ENCODE measurements at regions not wholly inside any gene's neighbourhood (a gene's known extent, or its start where the extent isn't known, plus 50 kb on each side); places are given as distances from the start of the nearest gene placed in this dataset.

DNA sequence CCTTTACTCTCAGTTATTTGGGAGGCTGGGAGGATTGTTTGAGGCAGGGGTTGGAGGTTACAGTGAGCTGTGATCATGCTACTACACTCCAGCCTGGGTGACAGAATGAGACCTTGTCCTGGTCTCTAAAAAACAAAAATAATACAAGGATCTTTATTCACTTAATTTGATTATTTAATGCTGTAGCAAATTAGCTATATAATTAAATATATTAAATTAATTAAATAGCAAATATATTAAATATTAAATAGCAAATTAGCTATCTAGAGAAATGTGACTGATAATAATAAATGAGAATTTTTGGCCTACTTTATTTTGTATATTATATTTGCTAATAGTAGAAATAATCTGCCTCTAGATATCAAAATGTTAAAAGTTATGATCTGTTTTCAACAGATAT, 298.8 kb upstream of the NAV3 start:
- no peak for TF ChIP-seq CTCF (conservative IDR thresholded peaks at IDR 0.05)
- Histone ChIP-seq H4K91ac (ENCODE audit: insufficient read length, low read depth, low read length) (no peak overlapping the region), H2BK20ac (ENCODE audit: low read depth, low read length, poor library complexity, severe bottlenecking) (no peak overlapping the region), H2AK5ac (ENCODE audit: insufficient read length, low read length) (no peak overlapping the region), H3K4me1 (ENCODE audit: insufficient read depth, low read length) (no peaks in the 10 kb centered on the region), H2BK120ac (ENCODE audit: low read depth, low read length, poor library complexity, severe bottlenecking) (no peak overlapping the region), H3K9me3 (ENCODE audit: control insufficient read depth, low read depth, low read length) (no peaks in the 10 kb centered on the region), H3K79me1 (ENCODE audit: insufficient read depth, low read depth, low read length, poor library complexity, severe bottlenecking) (no peaks in the 10 kb centered on the region), H2AFZ (ENCODE audit: low read length) (no peak overlapping the region), H3K4me2 (ENCODE audit: insufficient read depth, insufficient read length, low read length) (no peak overlapping the region), H4K5ac (ENCODE audit: insufficient read length, low read depth, low read length) (no peak overlapping the region), H2BK12ac (ENCODE audit: insufficient read length, low read depth, low read length) (no peak overlapping the region), H2BK5ac (ENCODE audit: insufficient read length, low read length) (no peak overlapping the region), H3K4ac (ENCODE audit: low read depth, low read length) (no peak overlapping the region), H3K18ac (ENCODE audit: insufficient read length, low read depth, low read length) (no peak overlapping the region), H4K20me1 (ENCODE audit: control insufficient read depth, insufficient read depth, insufficient read length) (no peaks in the 10 kb centered on the region), H3K79me2 (ENCODE audit: insufficient read depth, low read length) (no peaks in the 10 kb centered on the region), H3K27ac (ENCODE audit: insufficient read length, low read depth, low read length) (no peak overlapping the region), H3K9ac (ENCODE audit: extremely low read depth, insufficient read length, low read length) (no peak overlapping the region), H3K23me2 (ENCODE audit: insufficient read length, low read depth, low read length, poor library complexity, severe bottlenecking) (no peaks in the 10 kb centered on the region), H4K8ac (replicated peaks; ENCODE audit: insufficient read length, low read depth, low read length) (no peak overlapping the region), H3T11ph (ENCODE audit: low read length) (no peak overlapping the region), H3K14ac (ENCODE audit: insufficient read depth, low read length) (no peak overlapping the region), H3K27me3 (ENCODE audit: insufficient read depth, low read length) (no peaks in the 10 kb centered on the region), H3K23ac (ENCODE audit: insufficient read length, low read depth, low read length) (no peak overlapping the region), H2BK15ac (ENCODE audit: low read depth, low read length) (no peak overlapping the region), H3K56ac (ENCODE audit: insufficient read length, low read depth, low read length) (no peak overlapping the region)
- no peak for DNase-seq
- Mint-ChIP-seq H3K27ac (no peak overlapping the region), H3K4me1 (no peaks in the 10 kb centered on the region), H3K36me3 (ENCODE audit: insufficient read depth in 1 of 3, low read depth in 3 of 3) (0 out of 7 replicates have a peak, but pooled peaks cover 0 to 6% (median 5%) of the 10 kb centered on the region in 3 experiments), H3K27me3 (ENCODE audit: low read depth) (no peaks in the 10 kb centered on the region), H3K9me3 (peaks cover 9 to 12% of the 10 kb centered on the region in 2 experiments; a peak in 4 of 5 replicates), H3K4me3 (no peak overlapping the region)
